GM06990 (cell line): ENCODE measurements at regions not wholly inside any gene's neighbourhood (a gene's known extent, or its start where the extent isn't known, plus 50 kb on each side); places are given as distances from the start of the nearest gene placed in this dataset.

Experiments used
- DNase-seq: peaks from one replicate; pipeline ENCODE4 v3.0.0-alpha.2; 2011; ENCODE audit not compliant: insufficient read length; ENCODE audit errors: extremely low read depth
- H3K27me3 ChIP-seq: replicated peaks from 2 replicates; pipeline ENCODE4 v1.6.0; 2011; ENCODE audit warnings: low read length; ENCODE audit not compliant: control insufficient read depth, insufficient read depth
- H3K36me3 ChIP-seq: 2 replicates; pipeline ENCODE4 v1.5.1; 2011; ENCODE audit warnings: low read length; ENCODE audit not compliant: control insufficient read depth, insufficient read depth
- H3K4me3 ChIP-seq: replicated peaks from 2 replicates; pipeline ENCODE4 v1.5.1; 2011; ENCODE audit warnings: low read depth, mild to moderate bottlenecking, control low read depth, low read length
- TF ChIP-seq, protein P1 (sequence below): IDR thresholded peaks from 2 replicates; pipeline ENCODE4 v1.5.1; 2011; ENCODE audit warnings: low read length, control low read depth, mild to moderate bottlenecking, inconsistent platforms; ENCODE audit not compliant: insufficient read depth, poor library complexity, severe bottlenecking

DNA sequence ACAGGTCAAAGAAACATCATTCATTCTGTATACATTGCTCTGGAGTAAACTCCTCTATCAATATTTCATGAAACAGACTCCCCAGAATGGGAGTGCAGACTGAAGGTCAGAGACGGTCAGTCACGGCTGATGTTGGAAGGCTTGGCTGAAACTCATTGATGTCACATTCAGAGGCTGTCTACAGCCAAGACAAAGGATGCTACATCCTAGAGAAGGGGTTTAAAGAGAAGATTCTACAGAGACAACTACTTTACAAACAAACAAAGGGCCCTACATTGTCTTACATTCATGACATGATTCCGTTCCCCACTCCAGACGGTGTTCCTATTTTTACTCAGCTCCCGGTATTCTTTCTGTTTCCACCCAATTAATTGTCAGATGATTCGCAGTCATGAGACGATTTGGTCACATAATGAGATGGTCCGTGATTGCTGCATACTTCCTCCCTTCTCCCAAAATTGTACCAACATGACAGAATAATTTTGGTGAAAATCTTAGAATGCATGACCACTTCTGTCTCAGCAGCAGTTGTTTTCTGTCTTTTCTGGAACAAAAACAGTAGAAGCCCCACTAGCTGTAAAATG is 73.8 kb upstream of the VAV3 start:
- TF ChIP-seq, protein P1, sequence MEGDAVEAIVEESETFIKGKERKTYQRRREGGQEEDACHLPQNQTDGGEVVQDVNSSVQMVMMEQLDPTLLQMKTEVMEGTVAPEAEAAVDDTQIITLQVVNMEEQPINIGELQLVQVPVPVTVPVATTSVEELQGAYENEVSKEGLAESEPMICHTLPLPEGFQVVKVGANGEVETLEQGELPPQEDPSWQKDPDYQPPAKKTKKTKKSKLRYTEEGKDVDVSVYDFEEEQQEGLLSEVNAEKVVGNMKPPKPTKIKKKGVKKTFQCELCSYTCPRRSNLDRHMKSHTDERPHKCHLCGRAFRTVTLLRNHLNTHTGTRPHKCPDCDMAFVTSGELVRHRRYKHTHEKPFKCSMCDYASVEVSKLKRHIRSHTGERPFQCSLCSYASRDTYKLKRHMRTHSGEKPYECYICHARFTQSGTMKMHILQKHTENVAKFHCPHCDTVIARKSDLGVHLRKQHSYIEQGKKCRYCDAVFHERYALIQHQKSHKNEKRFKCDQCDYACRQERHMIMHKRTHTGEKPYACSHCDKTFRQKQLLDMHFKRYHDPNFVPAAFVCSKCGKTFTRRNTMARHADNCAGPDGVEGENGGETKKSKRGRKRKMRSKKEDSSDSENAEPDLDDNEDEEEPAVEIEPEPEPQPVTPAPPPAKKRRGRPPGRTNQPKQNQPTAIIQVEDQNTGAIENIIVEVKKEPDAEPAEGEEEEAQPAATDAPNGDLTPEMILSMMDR: no peak
- Histone ChIP-seq H3K4me3 (no peak overlapping the region), H3K36me3 (no peaks in the 10 kb centered on the region), H3K27me3 (no peaks in the 10 kb centered on the region; the same call in 1 of the 2 replicates)
- no peak for DNase-seq

DNA sequence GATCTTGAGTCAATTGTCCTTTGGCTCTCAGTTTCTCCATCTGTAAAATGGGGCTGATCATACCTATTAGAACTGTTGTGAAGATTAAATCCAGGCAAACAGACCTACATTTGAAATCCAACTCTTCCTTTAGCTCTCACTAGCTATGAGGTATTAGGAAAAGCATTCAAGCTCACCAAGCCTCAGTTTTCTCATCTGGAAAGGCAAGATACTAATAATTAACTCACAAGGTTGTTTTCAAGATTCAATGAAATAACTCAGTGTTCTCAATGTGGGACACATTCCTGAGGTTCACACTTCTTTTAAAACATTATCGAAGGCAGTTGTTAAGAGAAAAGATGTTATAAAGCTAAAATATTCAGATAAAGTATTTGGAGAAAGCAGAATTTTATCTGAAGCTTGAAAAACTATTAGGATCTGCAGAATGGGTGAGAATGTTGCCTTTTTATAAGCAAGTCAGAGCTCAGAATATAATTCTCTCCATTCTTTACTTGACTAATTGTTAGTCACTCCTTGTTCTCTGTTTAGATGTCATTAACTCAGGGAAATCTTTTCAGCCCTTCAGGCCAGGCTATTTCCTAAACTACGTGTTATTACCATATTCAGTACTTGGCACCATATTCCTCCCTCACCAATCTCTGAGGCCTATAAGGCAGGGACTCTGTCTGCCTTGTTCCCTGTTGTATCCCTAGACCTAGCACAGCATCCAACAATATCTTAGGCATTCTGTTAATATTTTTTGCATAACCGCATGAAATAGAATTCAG is 72.0 kb upstream of the VAV3 start:
- DNase-seq: no peak
- TF ChIP-seq, protein P1: no peak
- H3K27me3 ChIP-seq: no peaks in the 10 kb centered on the region; the same call in 1 of the 2 replicates

DNA sequence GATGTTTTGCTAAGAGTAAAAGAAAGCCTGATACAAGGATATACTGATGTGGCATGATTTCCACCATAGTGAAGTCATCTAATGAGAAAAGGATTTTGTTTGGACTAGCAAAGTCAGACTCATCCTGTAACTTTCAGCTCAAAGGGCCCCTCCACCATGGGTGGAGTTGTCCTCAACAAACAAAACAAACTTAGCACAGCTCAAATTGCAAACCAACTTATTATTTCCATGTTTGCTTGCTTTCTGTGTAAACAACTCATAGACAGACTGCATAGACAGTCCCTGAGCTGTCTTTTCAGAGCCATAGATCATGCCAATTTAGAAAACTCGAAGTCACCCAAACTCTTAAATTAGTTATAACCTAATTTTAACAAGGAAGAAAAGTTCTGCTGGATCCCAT is 69.4 kb upstream of the VAV3 start:
- TF ChIP-seq, protein P1: no peak
- DNase-seq: no peak
- Histone ChIP-seq H3K4me3 (no peak overlapping the region), H3K36me3 (no peaks in the 10 kb centered on the region), H3K27me3 (no peaks in the 10 kb centered on the region; the same call in 1 of the 2 replicates)

More for the DNA sequence above, 72.0 kb upstream of the VAV3 start:
- no peaks in the 10 kb centered on the region for H3K36me3 ChIP-seq
- no peak overlapping the region for H3K4me3 ChIP-seq

DNA sequence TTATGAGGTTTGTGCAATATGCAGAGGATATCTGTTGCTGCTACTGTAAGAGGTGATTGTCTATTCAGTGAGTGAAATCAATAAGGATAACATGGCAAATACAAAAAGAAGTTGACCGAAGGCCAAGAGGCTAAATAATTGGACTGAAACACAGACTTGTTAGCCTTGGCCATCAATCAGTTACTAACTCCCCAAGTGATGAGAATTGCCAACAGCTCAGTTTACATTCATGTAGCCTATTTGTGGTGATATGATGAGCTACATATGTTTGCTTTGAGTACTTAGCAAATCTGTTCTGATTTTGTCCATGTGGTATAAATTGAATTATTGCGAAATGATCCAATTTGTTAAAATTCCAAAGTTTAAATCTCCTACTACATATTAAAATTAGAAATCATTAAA is 68.6 kb upstream of the VAV3 start:
- no peaks in the 10 kb centered on the region for H3K36me3 ChIP-seq
- H3K27me3 ChIP-seq: no peaks in the 10 kb centered on the region; the same call in 1 of the 2 replicates
- no peak for DNase-seq
- TF ChIP-seq, protein P1: no peak
- no peak overlapping the region for H3K4me3 ChIP-seq

DNA sequence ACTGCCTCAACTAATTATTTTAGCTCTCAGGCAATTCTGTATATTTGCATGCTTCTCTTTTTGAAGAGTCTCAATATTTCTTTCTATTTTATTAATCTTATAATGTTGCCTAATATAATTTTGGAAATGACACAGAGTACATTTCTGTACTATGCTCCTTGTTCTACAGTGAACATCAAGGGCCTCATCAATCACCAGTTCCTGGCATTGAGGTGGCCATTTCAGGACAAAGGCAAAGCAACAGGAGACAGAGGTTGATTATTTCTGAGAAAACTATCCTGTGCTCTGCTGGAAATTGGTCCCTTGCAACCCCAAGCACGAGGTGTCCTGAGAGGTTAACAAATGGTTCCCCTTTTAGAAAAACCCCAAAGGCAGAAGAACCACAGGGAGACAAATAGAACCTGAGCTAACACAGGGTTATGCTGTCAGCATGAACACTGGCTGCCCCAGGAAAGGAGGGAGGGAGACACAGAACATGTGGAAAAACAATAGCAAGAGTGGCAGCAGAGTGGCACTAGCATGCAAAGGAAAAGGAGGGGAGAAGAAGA is 63.9 kb upstream of the VAV3 start:
- TF ChIP-seq, protein P1: no peak
- Histone ChIP-seq H3K4me3 (no peak overlapping the region), H3K36me3 (no peaks in the 10 kb centered on the region), H3K27me3 (no peaks in the 10 kb centered on the region; the same call in 1 of the 2 replicates)
- no peak for DNase-seq
